Thyroid gland (tissue), 4 donors: ENCODE measurements at regions not wholly inside any gene's neighbourhood (a gene's known extent, or its start where the extent isn't known, plus 50 kb on each side); places are given as distances from the start of the nearest gene placed in this dataset.

Experiments used
- CTCF ChIP-seq, 6 experiments: fragments of 200-600 bp in 3 of 6; fragments of 450-650 bp in 3 of 6; sonication (generic) in 3 of 6; IDR thresholded peaks; one replicate each; pipeline ENCODE4 v1.5.1; 2016 to 2019; ENCODE audit warnings: antibody characterized with exemption in 6 of 6, mild to moderate bottlenecking in 2 of 6, inconsistent platforms in 1 of 6, moderate library complexity in 1 of 6
- POLR2A ChIP-seq, 2 donors: fragments of 450-650 bp; IDR thresholded peaks; one replicate each; pipeline ENCODE4 v1.6.1; 2017; ENCODE audit warnings: antibody characterized with exemption in 2 of 2, mild to moderate bottlenecking in 2 of 2, moderate library complexity in 1 of 2

GRCh38 chr11:89566972-89567371, 75.8 kb upstream of the NOX4 start:
- TF ChIP-seq CTCF (IDR thresholded peaks at IDR 0.05): no peak
- TF ChIP-seq POLR2A (IDR thresholded peaks at IDR 0.05): no peak
